Astrocyte (in vitro differentiated cells and primary cell): ENCODE measurements at regions not wholly inside any gene's neighbourhood (a gene's known extent, or its start where the extent isn't known, plus 50 kb on each side); places are given as distances from the start of the nearest gene placed in this dataset.

Experiments
- DNase-seq: peaks from one replicate; pipeline ENCODE4 v3.0.0-alpha.2; 2010; ENCODE audit warnings: low read depth
- FAIRE-seq: peaks from 2 replicates; lab custom pipeline; 2011; peaks lifted over from hg19 to GRCh38; lab: Jason Lieb, UNC
- H2AFZ ChIP-seq: 2 replicates; pipeline ENCODE4 v1.6.0; 2012; ENCODE audit warnings: low read depth, low read length, inconsistent platforms
- H3K27ac ChIP-seq: 2 replicates; pipeline ENCODE4 v1.5.1; 2011; ENCODE audit warnings: low read depth, low read length, inconsistent platforms
- H3K27me3 ChIP-seq: 2 replicates; pipeline ENCODE4 v1.6.0; 2011; ENCODE audit warnings: low read length, inconsistent platforms; ENCODE audit not compliant: insufficient read depth
- H3K36me3 ChIP-seq: 2 replicates; pipeline ENCODE4 v1.5.1; 2011; ENCODE audit warnings: low read length, inconsistent platforms; ENCODE audit not compliant: insufficient read depth
- H3K4me1 ChIP-seq: 2 replicates; pipeline ENCODE4 v1.5.1; 2011; ENCODE audit warnings: low read length, inconsistent platforms; ENCODE audit not compliant: insufficient read depth
- H3K4me2 ChIP-seq: 2 replicates; pipeline ENCODE4 v1.6.0; 2012; ENCODE audit warnings: low read length, inconsistent platforms
- H3K4me3 ChIP-seq: 2 replicates; pipeline ENCODE4 v1.5.1; 2011; ENCODE audit warnings: low read depth, mild to moderate bottlenecking, low read length, inconsistent platforms; ENCODE audit not compliant: insufficient read depth
- H3K79me2 ChIP-seq: 2 replicates; pipeline ENCODE4 v1.6.0; 2012; ENCODE audit warnings: mild to moderate bottlenecking, low read length, inconsistent platforms; ENCODE audit not compliant: insufficient read depth
- H3K9ac ChIP-seq: 2 replicates; pipeline ENCODE4 v1.6.0; 2012; ENCODE audit warnings: mild to moderate bottlenecking, low read length, inconsistent platforms
- H3K9me3 ChIP-seq: 2 replicates; pipeline ENCODE4 v1.5.1; 2012; ENCODE audit warnings: low read depth, mild to moderate bottlenecking, low read length, inconsistent platforms; ENCODE audit not compliant: insufficient read depth
- H4K20me1 ChIP-seq: 2 replicates; pipeline ENCODE4 v1.6.0; 2012; ENCODE audit warnings: low read length, inconsistent platforms; ENCODE audit not compliant: insufficient read depth
- H3K27ac Mint-ChIP-seq: one replicate; pipeline ENCODE4 v1.8.0; 2021; ENCODE audit warnings: mild to moderate bottlenecking, mixed read lengths; ENCODE audit not compliant: unreplicated experiment
- H3K27me3 Mint-ChIP-seq: one replicate; pipeline ENCODE4 v1.8.0; 2021; ENCODE audit warnings: low read depth, mixed read lengths; ENCODE audit not compliant: unreplicated experiment
- H3K36me3 Mint-ChIP-seq: one replicate; pipeline ENCODE4 v1.8.0; 2021; ENCODE audit warnings: low read depth, mixed read lengths; ENCODE audit not compliant: unreplicated experiment
- H3K4me1 Mint-ChIP-seq: one replicate; pipeline ENCODE4 v1.8.0; 2021; ENCODE audit warnings: low read depth, mixed read lengths; ENCODE audit not compliant: unreplicated experiment
- H3K4me3 Mint-ChIP-seq: one replicate; pipeline ENCODE4 v1.8.0; 2021; ENCODE audit warnings: mild to moderate bottlenecking, moderate library complexity, mixed read lengths; ENCODE audit not compliant: unreplicated experiment
- H3K9me3 Mint-ChIP-seq: one replicate; pipeline ENCODE4 v1.8.0; 2021; ENCODE audit warnings: mild to moderate bottlenecking, mixed read lengths; ENCODE audit not compliant: unreplicated experiment
- EZH2 ChIP-seq: IDR thresholded peaks from 2 replicates; pipeline ENCODE4 v1.6.1; 2012; ENCODE audit warnings: mild to moderate bottlenecking, low read length, inconsistent platforms; ENCODE audit not compliant: insufficient read depth
- TF ChIP-seq, protein P1 (sequence below): IDR thresholded peaks from 2 replicates; pipeline ENCODE4 v1.5.1; 2011; ENCODE audit warnings: low read depth, mild to moderate bottlenecking, inconsistent platforms, low read length, moderate library complexity; ENCODE audit not compliant: insufficient read depth

DNA sequence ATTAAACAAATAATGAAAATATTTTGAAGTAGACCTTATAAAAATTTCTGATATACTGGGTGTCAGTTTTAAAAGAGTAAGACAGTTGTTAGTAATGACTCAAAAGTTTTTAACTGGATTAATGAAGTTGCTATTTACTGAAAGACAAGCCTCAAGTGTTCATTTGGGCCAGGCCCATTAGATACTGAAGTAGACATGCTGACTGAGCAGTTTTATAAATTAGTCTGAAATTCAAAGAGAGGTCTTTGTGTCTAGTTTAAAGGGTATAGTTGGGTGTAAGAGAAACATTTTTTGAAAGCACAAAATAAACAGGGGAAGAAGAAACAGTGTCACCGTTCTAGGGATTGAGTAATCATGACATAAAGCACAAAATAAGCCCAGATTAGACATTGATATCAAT lies 1577.2 kb downstream of the AMY1C start:
- Histone ChIP-seq H3K36me3 (no peaks in the 10 kb centered on the region), H2AFZ (no peak overlapping the region), H3K4me1 (no peaks in the 10 kb centered on the region), H3K79me2 (no peaks in the 10 kb centered on the region), H3K4me3 (no peak overlapping the region), H3K9me3 (peaks cover 2% of the 10 kb centered on the region), H3K9ac (no peak overlapping the region), H3K27me3 (no peaks in the 10 kb centered on the region), H3K4me2 (no peak overlapping the region), H3K27ac (no peak overlapping the region), H4K20me1 (no peaks in the 10 kb centered on the region)
- Mint-ChIP-seq H3K36me3 (no peaks in the 10 kb centered on the region), H3K4me1 (no peaks in the 10 kb centered on the region), H3K27me3 (no peaks in the 10 kb centered on the region), H3K9me3 (no peaks in the 10 kb centered on the region), H3K27ac (no peak overlapping the region), H3K4me3 (no peak overlapping the region)
- no peak for TF ChIP-seq EZH2
- TF ChIP-seq, protein P1, sequence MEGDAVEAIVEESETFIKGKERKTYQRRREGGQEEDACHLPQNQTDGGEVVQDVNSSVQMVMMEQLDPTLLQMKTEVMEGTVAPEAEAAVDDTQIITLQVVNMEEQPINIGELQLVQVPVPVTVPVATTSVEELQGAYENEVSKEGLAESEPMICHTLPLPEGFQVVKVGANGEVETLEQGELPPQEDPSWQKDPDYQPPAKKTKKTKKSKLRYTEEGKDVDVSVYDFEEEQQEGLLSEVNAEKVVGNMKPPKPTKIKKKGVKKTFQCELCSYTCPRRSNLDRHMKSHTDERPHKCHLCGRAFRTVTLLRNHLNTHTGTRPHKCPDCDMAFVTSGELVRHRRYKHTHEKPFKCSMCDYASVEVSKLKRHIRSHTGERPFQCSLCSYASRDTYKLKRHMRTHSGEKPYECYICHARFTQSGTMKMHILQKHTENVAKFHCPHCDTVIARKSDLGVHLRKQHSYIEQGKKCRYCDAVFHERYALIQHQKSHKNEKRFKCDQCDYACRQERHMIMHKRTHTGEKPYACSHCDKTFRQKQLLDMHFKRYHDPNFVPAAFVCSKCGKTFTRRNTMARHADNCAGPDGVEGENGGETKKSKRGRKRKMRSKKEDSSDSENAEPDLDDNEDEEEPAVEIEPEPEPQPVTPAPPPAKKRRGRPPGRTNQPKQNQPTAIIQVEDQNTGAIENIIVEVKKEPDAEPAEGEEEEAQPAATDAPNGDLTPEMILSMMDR: no peak
- FAIRE-seq (no peak), DNase-seq (no peak)

DNA sequence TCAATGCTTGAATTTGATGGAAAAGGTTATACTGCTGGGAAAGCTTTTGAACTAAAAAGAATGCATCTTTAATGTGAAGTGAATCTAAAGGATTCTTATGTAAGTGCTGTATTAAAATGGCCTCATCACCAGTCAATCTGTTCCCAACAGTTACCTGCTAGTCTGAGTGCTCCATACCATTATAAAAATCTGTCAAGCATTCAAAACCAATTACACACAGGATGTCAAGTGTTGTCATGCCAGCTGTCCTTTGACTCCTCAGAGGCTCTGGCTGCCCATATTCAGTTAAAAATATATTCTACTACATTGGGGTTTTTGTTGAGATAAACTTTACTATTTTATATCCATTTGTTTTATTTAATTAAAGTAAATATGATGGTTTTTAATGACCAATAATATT lies 1587.7 kb downstream of the AMY1C start:
- H3K4me1 ChIP-seq: no peaks in the 10 kb centered on the region
- H3K79me2 ChIP-seq: no peaks in the 10 kb centered on the region
- no peak overlapping the region for H3K4me2 ChIP-seq
- no peaks in the 10 kb centered on the region for H3K27me3 ChIP-seq
- no peak overlapping the region for H3K4me3 Mint-ChIP-seq
- no peaks in the 10 kb centered on the region for H3K36me3 Mint-ChIP-seq
- H4K20me1 ChIP-seq: no peaks in the 10 kb centered on the region
- no peaks in the 10 kb centered on the region for H3K4me1 Mint-ChIP-seq
- DNase-seq (no peak), FAIRE-seq (no peak)
- no peaks in the 10 kb centered on the region for H3K36me3 ChIP-seq
- H3K9me3 ChIP-seq: no peaks in the 10 kb centered on the region
- no peaks in the 10 kb centered on the region for H3K27me3 Mint-ChIP-seq
- H3K4me3 ChIP-seq: no peak overlapping the region
- no peaks in the 10 kb centered on the region for H3K9me3 Mint-ChIP-seq
- no peak overlapping the region for H3K27ac Mint-ChIP-seq
- TF ChIP-seq, protein P1: no peak
- no peak for TF ChIP-seq EZH2
- H3K9ac ChIP-seq: no peak overlapping the region
- no peak overlapping the region for H2AFZ ChIP-seq
- no peak overlapping the region for H3K27ac ChIP-seq

DNA sequence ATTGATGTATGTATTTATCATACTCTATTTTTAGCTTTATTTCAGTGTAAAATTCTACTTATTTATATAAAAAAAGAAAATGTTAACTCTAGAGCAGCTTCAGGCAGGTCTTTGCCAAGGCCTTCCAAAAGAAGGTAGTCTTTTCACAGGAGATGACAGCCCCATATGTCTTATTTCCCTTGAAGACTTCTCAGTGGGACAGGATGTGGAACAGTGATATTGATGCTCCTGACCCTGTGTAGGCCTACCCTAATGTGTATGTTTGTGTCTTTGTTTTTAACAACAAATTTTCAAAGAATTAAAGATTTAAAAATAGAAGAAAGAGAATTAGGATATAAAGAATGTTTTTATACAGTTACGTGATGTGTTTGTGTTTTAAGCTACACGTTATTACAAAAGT lies 1593.6 kb downstream of the AMY1C start:
- Histone ChIP-seq H3K27me3 (no peaks in the 10 kb centered on the region), H3K27ac (no peak overlapping the region), H3K4me1 (no peaks in the 10 kb centered on the region), H3K79me2 (no peaks in the 10 kb centered on the region), H3K9me3 (no peaks in the 10 kb centered on the region), H2AFZ (no peak overlapping the region), H3K9ac (no peak overlapping the region), H3K4me2 (no peak overlapping the region), H3K36me3 (no peaks in the 10 kb centered on the region), H3K4me3 (no peak overlapping the region), H4K20me1 (no peaks in the 10 kb centered on the region)
- DNase-seq: no peak
- TF ChIP-seq, protein P1: no peak
- no peak for TF ChIP-seq EZH2
- no peaks in the 10 kb centered on the region for H3K4me1 Mint-ChIP-seq
- no peaks in the 10 kb centered on the region for H3K36me3 Mint-ChIP-seq
- no peak overlapping the region for H3K4me3 Mint-ChIP-seq
- peaks cover 3% of the 10 kb centered on the region for H3K9me3 Mint-ChIP-seq
- H3K27ac Mint-ChIP-seq: no peak overlapping the region
- no peak for FAIRE-seq
- no peaks in the 10 kb centered on the region for H3K27me3 Mint-ChIP-seq
